ENCODE measurements at regions not wholly inside any gene's neighbourhood (a gene's known extent, or its start where the extent isn't known, plus 50 kb on each side); places are given as distances from the start of the nearest gene placed in this dataset.

DNA sequence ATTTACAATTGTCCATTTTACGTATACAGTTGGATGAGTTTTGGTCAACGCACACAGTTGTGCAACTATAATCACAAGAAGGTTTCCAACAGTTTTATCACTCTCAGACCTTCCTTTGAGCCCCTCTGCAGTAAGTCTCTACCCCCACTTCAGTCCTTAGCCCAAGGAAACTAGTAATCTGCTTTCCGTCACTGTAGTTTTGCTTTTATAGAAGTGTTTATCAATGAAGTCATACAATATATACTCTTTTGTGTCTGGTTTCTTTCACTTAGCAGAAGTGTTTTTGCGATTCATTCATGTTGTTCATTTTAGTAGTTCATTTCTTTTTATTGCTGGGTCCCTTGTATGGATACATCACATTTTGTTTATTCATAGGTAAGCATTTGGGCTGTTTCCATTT, 92.9 kb upstream of the PIP4K2A start:
- TF ChIP-seq, protein P1, sequence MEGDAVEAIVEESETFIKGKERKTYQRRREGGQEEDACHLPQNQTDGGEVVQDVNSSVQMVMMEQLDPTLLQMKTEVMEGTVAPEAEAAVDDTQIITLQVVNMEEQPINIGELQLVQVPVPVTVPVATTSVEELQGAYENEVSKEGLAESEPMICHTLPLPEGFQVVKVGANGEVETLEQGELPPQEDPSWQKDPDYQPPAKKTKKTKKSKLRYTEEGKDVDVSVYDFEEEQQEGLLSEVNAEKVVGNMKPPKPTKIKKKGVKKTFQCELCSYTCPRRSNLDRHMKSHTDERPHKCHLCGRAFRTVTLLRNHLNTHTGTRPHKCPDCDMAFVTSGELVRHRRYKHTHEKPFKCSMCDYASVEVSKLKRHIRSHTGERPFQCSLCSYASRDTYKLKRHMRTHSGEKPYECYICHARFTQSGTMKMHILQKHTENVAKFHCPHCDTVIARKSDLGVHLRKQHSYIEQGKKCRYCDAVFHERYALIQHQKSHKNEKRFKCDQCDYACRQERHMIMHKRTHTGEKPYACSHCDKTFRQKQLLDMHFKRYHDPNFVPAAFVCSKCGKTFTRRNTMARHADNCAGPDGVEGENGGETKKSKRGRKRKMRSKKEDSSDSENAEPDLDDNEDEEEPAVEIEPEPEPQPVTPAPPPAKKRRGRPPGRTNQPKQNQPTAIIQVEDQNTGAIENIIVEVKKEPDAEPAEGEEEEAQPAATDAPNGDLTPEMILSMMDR (IDR thresholded peaks at IDR 0.05) = no peak
- TF ChIP-seq ZFX (IDR thresholded peaks at IDR 0.05; ENCODE audit: borderline replicate concordance) = no peak

Measured in 22Rv1 (cell line).